ENCODE measurements at regions not wholly inside any gene's neighbourhood (a gene's known extent, or its start where the extent isn't known, plus 50 kb on each side); places are given as distances from the start of the nearest gene placed in this dataset.

- Histone ChIP-seq H2AFZ (no peak overlapping the region), H3K9me3 (ENCODE audit: low read depth) (no peaks in the 10 kb centered on the region), H3K9me2 (replicated peaks; ENCODE audit: insufficient read depth) (no peaks in the 10 kb centered on the region), H3K79me2 (no peaks in the 10 kb centered on the region), H3K36me3 (replicated peaks; ENCODE audit: insufficient read depth, low read depth) (no peaks in the 10 kb centered on the region), H3K4me1 (ENCODE audit: insufficient read depth) (no peaks in the 10 kb centered on the region), H3K4me3 (no peak overlapping the region), H4K20me1 (ENCODE audit: insufficient read depth, poor library complexity, severe bottlenecking) (no peaks in the 10 kb centered on the region), H3K27ac (no peak overlapping the region), H3K4me2 (no peak overlapping the region), H3K27me3 (no peaks in the 10 kb centered on the region)
- TF ChIP-seq EZH2 (IDR thresholded peaks at IDR 0.05; ENCODE audit: borderline replicate concordance) (no peak), CTCF (IDR thresholded peaks at IDR 0.05; ENCODE audit: poor library complexity) (no peak), EZH2phosphoT487 (IDR thresholded peaks at IDR 0.05; ENCODE audit: low read depth, severe bottlenecking, unreplicated experiment) (no peak)
- no peak for DNase-seq (ENCODE audit: low spot score)
Observed at GRCh38 chr3:31352331-31352730, 180.4 kb upstream of the STT3B start.

GRCh38 chr3:31353166-31353565 lies 179.6 kb upstream of the STT3B start:
- Histone ChIP-seq H3K9me2 (replicated peaks; ENCODE audit: insufficient read depth) (no peaks in the 10 kb centered on the region), H3K36me3 (replicated peaks; ENCODE audit: insufficient read depth, low read depth) (no peaks in the 10 kb centered on the region), H3K9me3 (ENCODE audit: low read depth) (no peaks in the 10 kb centered on the region), H3K4me3 (no peak overlapping the region), H3K4me2 (no peak overlapping the region), H3K27ac (no peak overlapping the region), H3K4me1 (ENCODE audit: insufficient read depth) (no peaks in the 10 kb centered on the region), H2AFZ (no peak overlapping the region), H3K79me2 (no peaks in the 10 kb centered on the region), H4K20me1 (ENCODE audit: insufficient read depth, poor library complexity, severe bottlenecking) (no peaks in the 10 kb centered on the region), H3K27me3 (no peaks in the 10 kb centered on the region)
- DNase-seq (ENCODE audit: low spot score): no peak
- TF ChIP-seq EZH2phosphoT487 (IDR thresholded peaks at IDR 0.05; ENCODE audit: low read depth, severe bottlenecking, unreplicated experiment): no peak
- WGBS (ENCODE audit: low lambda C conversion rate, missing lambda C conversion rate): 91% methylated on average over 1 of the region's 1 CpG

- Histone ChIP-seq H3K27ac (no peak overlapping the region), H3K9me3 (ENCODE audit: low read depth) (no peaks in the 10 kb centered on the region), H3K27me3 (no peaks in the 10 kb centered on the region), H2AFZ (no peak overlapping the region), H3K9me2 (replicated peaks; ENCODE audit: insufficient read depth) (no peaks in the 10 kb centered on the region), H3K4me3 (no peak overlapping the region), H3K36me3 (replicated peaks; ENCODE audit: insufficient read depth, low read depth) (no peaks in the 10 kb centered on the region), H4K20me1 (ENCODE audit: insufficient read depth, poor library complexity, severe bottlenecking) (no peaks in the 10 kb centered on the region), H3K4me1 (ENCODE audit: insufficient read depth) (no peaks in the 10 kb centered on the region), H3K4me2 (no peak overlapping the region), H3K79me2 (no peaks in the 10 kb centered on the region)
- TF ChIP-seq EZH2 (IDR thresholded peaks at IDR 0.05; ENCODE audit: borderline replicate concordance) (no peak), CTCF (IDR thresholded peaks at IDR 0.05; ENCODE audit: poor library complexity) (no peak), EZH2phosphoT487 (IDR thresholded peaks at IDR 0.05; ENCODE audit: low read depth, severe bottlenecking, unreplicated experiment) (no peak)
- DNase-seq (ENCODE audit: low spot score): no peak
Observed at GRCh38 chr3:31354373-31354772, 178.4 kb upstream of the STT3B start.

- no peaks in the 10 kb centered on the region for H3K9me2 ChIP-seq (replicated peaks; ENCODE audit: insufficient read depth)
- no peak for DNase-seq (ENCODE audit: low spot score)
- H3K27ac ChIP-seq: no peak overlapping the region
- H3K4me3 ChIP-seq: no peak overlapping the region
- H3K9me3 ChIP-seq (ENCODE audit: low read depth): no peaks in the 10 kb centered on the region
- TF ChIP-seq EZH2 (IDR thresholded peaks at IDR 0.05; ENCODE audit: borderline replicate concordance) (no peak), EZH2phosphoT487 (IDR thresholded peaks at IDR 0.05; ENCODE audit: low read depth, severe bottlenecking, unreplicated experiment) (no peak), CTCF (IDR thresholded peaks at IDR 0.05; ENCODE audit: poor library complexity) (no peak)
- no peaks in the 10 kb centered on the region for H4K20me1 ChIP-seq (ENCODE audit: insufficient read depth, poor library complexity, severe bottlenecking)
- no peaks in the 10 kb centered on the region for H3K4me1 ChIP-seq (ENCODE audit: insufficient read depth)
- no peaks in the 10 kb centered on the region for H3K79me2 ChIP-seq
- no peaks in the 10 kb centered on the region for H3K36me3 ChIP-seq (replicated peaks; ENCODE audit: insufficient read depth, low read depth)
- H2AFZ ChIP-seq: no peak overlapping the region
- H3K27me3 ChIP-seq: no peaks in the 10 kb centered on the region
- H3K4me2 ChIP-seq: no peak overlapping the region
- WGBS (ENCODE audit: low lambda C conversion rate, missing lambda C conversion rate): 95% methylated on average over 5 of the region's 5 CpGs
Observed at GRCh38 chr3:31355807-31356206, 176.9 kb upstream of the STT3B start.
